Keratinocyte (primary cell): ENCODE measurements at regions not wholly inside any gene's neighbourhood (a gene's known extent, or its start where the extent isn't known, plus 50 kb on each side); places are given as distances from the start of the nearest gene placed in this dataset.

Experiments used
- DNase-seq: peaks from one replicate; pipeline ENCODE4 v3.0.0-alpha.2; 2011; ENCODE audit warnings: low read depth, missing footprints, low spot score
- FAIRE-seq: peaks from 2 replicates; lab custom pipeline; 2011; peaks lifted over from hg19 to GRCh38; lab: Jason Lieb, UNC
- H2AFZ ChIP-seq: 2 replicates; pipeline ENCODE4 v1.6.0; 2012; ENCODE audit warnings: low read length, control low read depth, inconsistent platforms; ENCODE audit not compliant: control insufficient read depth
- H3K27ac ChIP-seq: 2 replicates; pipeline ENCODE4 v1.5.1; 2011; ENCODE audit warnings: low read length; ENCODE audit not compliant: control insufficient read depth, insufficient read depth
- H3K27me3 ChIP-seq: 3 replicates; pipeline ENCODE4 v1.6.0; 2011; ENCODE audit warnings: low read length; ENCODE audit not compliant: control insufficient read depth, insufficient read depth; ENCODE audit errors: extremely low read depth
- H3K36me3 ChIP-seq, 2 experiments: 2 replicates in 1 of 2; 3 replicates in 1 of 2; pipeline ENCODE4 v1.5.1; 2011; ENCODE audit warnings: low read length in 2 of 2, mild to moderate bottlenecking in 1 of 2; ENCODE audit not compliant: control insufficient read depth in 2 of 2, insufficient read depth in 2 of 2; ENCODE audit errors: extremely low read depth in 1 of 2
- H3K4me1 ChIP-seq: 3 replicates; pipeline ENCODE4 v1.5.1; 2011; ENCODE audit warnings: low read length; ENCODE audit not compliant: control insufficient read depth, insufficient read depth; ENCODE audit errors: extremely low read depth
- H3K4me2 ChIP-seq: 3 replicates; pipeline ENCODE4 v1.6.0; 2011; ENCODE audit warnings: low read depth, low read length; ENCODE audit not compliant: control insufficient read depth, insufficient read depth; ENCODE audit errors: extremely low read depth
- H3K4me3 ChIP-seq, 3 experiments: fragments of 200-600 bp in 1 of 3; sonication (generic) in 1 of 3; 2 replicates in 2 of 3; 3 replicates in 1 of 3; pipeline ENCODE4 v1.5.1; 2011 to 2016; ENCODE audit warnings: low read length in 3 of 3, mild to moderate bottlenecking in 3 of 3, control low read depth in 2 of 3, inconsistent platforms in 1 of 3, low read depth in 1 of 3, mixed read lengths in 1 of 3, mixed run types in 1 of 3, moderate library complexity in 1 of 3; ENCODE audit not compliant: control insufficient read depth in 2 of 3, insufficient read depth in 2 of 3; ENCODE audit errors: extremely low read depth in 1 of 3
- H3K79me2 ChIP-seq: 2 replicates; pipeline ENCODE4 v1.6.0; 2012; ENCODE audit warnings: low read length; ENCODE audit not compliant: control insufficient read depth, insufficient read depth
- H3K9ac ChIP-seq: 3 replicates; pipeline ENCODE4 v1.6.0; 2011; ENCODE audit warnings: low read length; ENCODE audit not compliant: control insufficient read depth, insufficient read depth; ENCODE audit errors: extremely low read depth
- H3K9me1 ChIP-seq: 3 replicates; pipeline ENCODE4 v1.6.0; 2011; ENCODE audit warnings: low read length; ENCODE audit not compliant: control insufficient read depth, insufficient read depth; ENCODE audit errors: extremely low read depth
- H3K9me3 ChIP-seq: 2 replicates; pipeline ENCODE4 v1.5.1; 2012; ENCODE audit warnings: low read depth, low read length; ENCODE audit not compliant: control insufficient read depth
- H4K20me1 ChIP-seq: 3 replicates; pipeline ENCODE4 v1.6.0; 2011; ENCODE audit warnings: low read length; ENCODE audit not compliant: control insufficient read depth, insufficient read depth; ENCODE audit errors: extremely low read depth
- CTCF ChIP-seq, 3 experiments: IDR thresholded peaks in 1 of 3; conservative IDR thresholded peaks in 1 of 3; optimal IDR thresholded peaks in 1 of 3; 2 replicates in 2 of 3; 3 replicates in 1 of 3; pipeline versions ENCODE3 to v1.5.1; 2011; ENCODE audit warnings: low read length in 3 of 3, mild to moderate bottlenecking in 3 of 3, moderate library complexity in 2 of 3, control low read depth in 1 of 3, inconsistent platforms in 1 of 3; ENCODE audit not compliant: insufficient read depth in 2 of 3; ENCODE audit errors: extremely low read depth in 1 of 3
- EZH2 ChIP-seq: IDR thresholded peaks from one replicate; pipeline ENCODE4 v1.6.1; 2012; ENCODE audit warnings: inconsistent platforms, mild to moderate bottlenecking, low read length, moderate library complexity
- dilution Hi-C: fragments of 300-500 bp; cut with MboI; formaldehyde crosslinking; loops from one replicate; pipeline ENCODE4 v1.7.0; 2020; ENCODE audit warnings: low sequenced_read_pairs; ENCODE audit not compliant: extremely low pct_ligation_motif_present

GRCh38 chr1:82323144-82323841 is 522.6 kb downstream of the ADGRL2 start:
- FAIRE-seq (no peak), DNase-seq (no peak)
- H3K79me2 ChIP-seq: no peaks in the 10 kb centered on the region
- H3K9me1 ChIP-seq: no peaks in the 10 kb centered on the region
- H3K9ac ChIP-seq: no peak overlapping the region
- H3K27ac ChIP-seq: no peak overlapping the region
- H3K9me3 ChIP-seq: no peaks in the 10 kb centered on the region
- no peak overlapping the region for H3K4me3 ChIP-seq
- no peaks in the 10 kb centered on the region for H4K20me1 ChIP-seq
- TF ChIP-seq CTCF (optimal IDR thresholded peaks at IDR 0.05 in 1 of 3, IDR thresholded peaks at IDR 0.05 in 1 of 3, conservative IDR thresholded peaks at IDR 0.05 in 1 of 3; ENCODE audit: extremely low read depth in 1 of 3, insufficient read depth in 2 of 3, low read length in 3 of 3) (no peak), EZH2 (no peak)
- H3K27me3 ChIP-seq: no peaks in the 10 kb centered on the region
- dilution Hi-C loops: no loop called here
- H2AFZ ChIP-seq: no peak overlapping the region
- H3K36me3 ChIP-seq: no peaks in the 10 kb centered on the region
- no peak overlapping the region for H3K4me2 ChIP-seq
- peaks cover 23% of the 10 kb centered on the region for H3K4me1 ChIP-seq

GRCh38 chr1:82321794-82322193 is 521.1 kb downstream of the ADGRL2 start:
- dilution Hi-C loops: no loop called here
- TF ChIP-seq CTCF (optimal IDR thresholded peaks at IDR 0.05 in 1 of 3, IDR thresholded peaks at IDR 0.05 in 1 of 3, conservative IDR thresholded peaks at IDR 0.05 in 1 of 3; ENCODE audit: extremely low read depth in 1 of 3, insufficient read depth in 2 of 3, low read length in 3 of 3) (no peak), EZH2 (no peak)
- Histone ChIP-seq H3K9ac (no peak overlapping the region), H3K4me1 (peaks cover 32% of the 10 kb centered on the region), H3K9me1 (no peaks in the 10 kb centered on the region), H3K4me2 (no peak overlapping the region), H3K9me3 (no peaks in the 10 kb centered on the region), H3K4me3 (no peak overlapping the region), H4K20me1 (no peaks in the 10 kb centered on the region), H3K36me3 (no peaks in the 10 kb centered on the region), H3K27ac (no peak overlapping the region), H3K79me2 (no peaks in the 10 kb centered on the region), H2AFZ (no peak overlapping the region), H3K27me3 (no peaks in the 10 kb centered on the region)
- FAIRE-seq: peak; percentile 81
- peak; percentile 49 for DNase-seq
